Uterus (tissue), 3 donors: ENCODE measurements at regions not wholly inside any gene's neighbourhood (a gene's known extent, or its start where the extent isn't known, plus 50 kb on each side); places are given as distances from the start of the nearest gene placed in this dataset.
"Not testable (repeated sequence)": the region's sequence is repeated elsewhere in the genome, so short reads cannot be mapped to it uniquely, and the experiment has no call there.

ENCODE experiments used
- DNase-seq, 2 donors: peaks; one replicate each; pipeline ENCODE4 v3.0.0-alpha.2; 2019 to 2020
- H3K27ac ChIP-seq, 2 donors: fragments of 200-600 bp; sonication (generic); 1 replicate in 1 of 2; 2 replicates in 1 of 2; pipeline ENCODE4 v1.5.1; 2016 to 2018
- H3K27me3 ChIP-seq, 2 donors: fragments of 200-600 bp; sonication (generic); one replicate each; pipeline ENCODE4 v1.5.1; 2018 to 2019; ENCODE audit warnings: control low read depth in 1 of 2
- H3K36me3 ChIP-seq, 2 donors: fragments of 200-600 bp; sonication (generic); one replicate each; pipeline ENCODE4 v1.5.1; 2019; ENCODE audit warnings: control low read depth in 1 of 2
- H3K4me1 ChIP-seq, 2 donors: fragments of 200-600 bp; sonication (generic); one replicate each; pipeline ENCODE4 v1.5.1; 2018 to 2019; ENCODE audit warnings: control low read depth in 1 of 2
- H3K4me3 ChIP-seq, 2 donors: fragments of 200-600 bp; sonication (generic); 1 replicate in 1 of 2; 2 replicates in 1 of 2; pipeline ENCODE4 v1.5.1; 2018 to 2019; ENCODE audit warnings: mild to moderate bottlenecking in 1 of 2
- H3K9me3 ChIP-seq, 2 donors: fragments of 200-600 bp; sonication (generic); one replicate each; pipeline ENCODE4 v1.5.1; 2019; ENCODE audit warnings: control low read depth in 1 of 2
- POLR2A ChIP-seq, 2 donors: fragments of 450-650 bp; IDR thresholded peaks; one replicate each; pipeline ENCODE4 v1.6.1; 2016; ENCODE audit warnings: antibody characterized with exemption in 2 of 2, mild to moderate bottlenecking in 1 of 2, moderate library complexity in 1 of 2
- intact Hi-C: fragments of 100-400 bp; cut with DNase I; formaldehyde crosslinking; loops from one replicate; pipeline ENCODE4 v1.15.1; 2023; ENCODE audit warnings: low total_unique reads
- TF ChIP-seq, protein P1 (sequence below), 4 experiments: fragments of 200-600 bp in 2 of 4; fragments of 450-650 bp in 2 of 4; sonication (generic) in 2 of 4; IDR thresholded peaks; one replicate each; pipeline ENCODE4 v1.5.1; 2016 to 2019; ENCODE audit warnings: antibody characterized with exemption in 4 of 4, mild to moderate bottlenecking in 2 of 4, moderate library complexity in 1 of 4
- donor health status: DM: yes; HTN: yes; CAD: no.

DNA sequence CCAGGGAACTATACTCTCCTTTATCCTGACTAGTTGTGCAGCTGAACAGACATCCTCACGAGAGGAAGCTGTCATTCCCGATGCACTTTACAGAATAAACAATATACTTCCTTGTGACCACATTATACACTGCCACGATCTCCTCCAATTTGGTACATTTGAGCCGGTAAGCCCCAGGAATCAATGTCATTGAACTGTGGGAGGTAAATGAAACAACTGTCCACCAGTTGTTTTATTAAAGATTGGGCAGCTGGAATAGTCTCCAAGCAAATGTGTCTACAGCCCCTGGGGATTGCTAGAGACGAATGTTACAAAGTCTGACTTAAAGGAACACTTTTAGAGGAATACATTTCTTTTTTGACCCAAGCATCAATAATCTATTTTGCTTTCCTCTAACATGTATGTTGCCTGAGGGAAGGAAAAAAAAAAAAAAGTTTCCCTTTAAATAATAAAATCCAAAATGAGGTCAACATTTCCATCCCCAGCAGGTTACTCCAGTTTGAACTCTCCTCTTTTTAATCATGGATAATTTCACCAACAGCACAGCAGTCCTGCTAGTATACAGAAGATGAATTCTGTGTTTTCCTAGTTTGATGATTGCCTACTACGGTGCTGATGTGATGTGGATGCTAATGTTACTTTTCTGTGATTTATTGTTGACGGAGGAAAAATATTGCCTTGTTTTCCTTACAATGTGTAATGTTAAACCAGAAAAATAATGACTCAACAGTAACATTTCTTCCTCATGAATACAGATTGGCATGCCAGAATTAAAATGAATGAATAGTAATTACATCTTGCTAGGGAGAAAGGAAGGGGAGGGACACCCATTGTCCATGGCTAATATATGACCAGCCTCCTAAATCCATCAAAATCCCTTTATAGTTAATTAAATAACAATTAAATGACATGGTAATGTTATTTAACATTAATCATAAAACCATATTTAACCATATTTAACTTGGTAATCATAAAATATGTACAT, 360.9 kb downstream of the NEBL start:
- Histone ChIP-seq H3K9me3 (no peaks in the 10 kb centered on the region), H3K4me1 (no peaks in the 10 kb centered on the region), H3K36me3 (no peaks in the 10 kb centered on the region), H3K27me3 (no peaks in the 10 kb centered on the region), H3K4me3 (no peak overlapping the region), H3K27ac (no peak overlapping the region)
- DNase-seq: no peak
- TF ChIP-seq, protein P1, sequence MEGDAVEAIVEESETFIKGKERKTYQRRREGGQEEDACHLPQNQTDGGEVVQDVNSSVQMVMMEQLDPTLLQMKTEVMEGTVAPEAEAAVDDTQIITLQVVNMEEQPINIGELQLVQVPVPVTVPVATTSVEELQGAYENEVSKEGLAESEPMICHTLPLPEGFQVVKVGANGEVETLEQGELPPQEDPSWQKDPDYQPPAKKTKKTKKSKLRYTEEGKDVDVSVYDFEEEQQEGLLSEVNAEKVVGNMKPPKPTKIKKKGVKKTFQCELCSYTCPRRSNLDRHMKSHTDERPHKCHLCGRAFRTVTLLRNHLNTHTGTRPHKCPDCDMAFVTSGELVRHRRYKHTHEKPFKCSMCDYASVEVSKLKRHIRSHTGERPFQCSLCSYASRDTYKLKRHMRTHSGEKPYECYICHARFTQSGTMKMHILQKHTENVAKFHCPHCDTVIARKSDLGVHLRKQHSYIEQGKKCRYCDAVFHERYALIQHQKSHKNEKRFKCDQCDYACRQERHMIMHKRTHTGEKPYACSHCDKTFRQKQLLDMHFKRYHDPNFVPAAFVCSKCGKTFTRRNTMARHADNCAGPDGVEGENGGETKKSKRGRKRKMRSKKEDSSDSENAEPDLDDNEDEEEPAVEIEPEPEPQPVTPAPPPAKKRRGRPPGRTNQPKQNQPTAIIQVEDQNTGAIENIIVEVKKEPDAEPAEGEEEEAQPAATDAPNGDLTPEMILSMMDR (IDR thresholded peaks at IDR 0.05): no peak
- no peak for TF ChIP-seq POLR2A (IDR thresholded peaks at IDR 0.05)
- intact Hi-C loops: no loop called here

DNA sequence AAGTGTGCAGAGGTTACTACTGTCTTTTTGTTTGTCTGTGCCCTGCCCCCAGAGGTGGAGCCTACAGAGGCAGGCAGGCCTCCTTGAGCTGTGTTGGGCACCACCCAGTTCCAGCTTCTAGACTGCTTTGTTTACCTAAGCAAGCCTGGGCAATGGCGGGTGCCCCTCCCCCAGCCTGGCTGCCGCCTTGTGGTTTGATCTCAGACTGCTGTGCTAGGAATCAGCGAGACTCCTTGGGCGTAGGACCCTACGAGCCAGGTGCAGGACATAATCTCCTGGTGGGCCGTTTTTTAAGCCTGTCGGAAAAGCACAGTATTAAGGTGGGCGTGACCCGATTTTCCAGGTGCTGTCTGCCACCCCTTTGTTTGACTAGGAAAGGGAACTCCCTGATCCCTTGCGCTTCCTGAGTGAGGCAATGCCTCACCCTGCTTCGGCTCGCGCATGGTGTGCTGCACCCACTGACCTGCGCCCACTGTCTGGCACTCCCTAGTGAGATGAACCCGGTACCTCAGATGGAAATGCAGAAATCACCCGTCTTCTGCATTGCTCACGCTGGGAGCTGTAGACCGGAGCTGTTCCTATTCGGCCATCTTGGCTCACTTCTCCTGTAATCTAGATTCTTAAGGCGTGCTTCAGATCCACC, 365.7 kb downstream of the NEBL start:
- H3K27me3 ChIP-seq, H3K9me3 ChIP-seq, H3K4me3 ChIP-seq, intact Hi-C loops, H3K36me3 ChIP-seq, DNase-seq, H3K4me1 ChIP-seq, H3K27ac ChIP-seq: not testable (repeated sequence)

DNA sequence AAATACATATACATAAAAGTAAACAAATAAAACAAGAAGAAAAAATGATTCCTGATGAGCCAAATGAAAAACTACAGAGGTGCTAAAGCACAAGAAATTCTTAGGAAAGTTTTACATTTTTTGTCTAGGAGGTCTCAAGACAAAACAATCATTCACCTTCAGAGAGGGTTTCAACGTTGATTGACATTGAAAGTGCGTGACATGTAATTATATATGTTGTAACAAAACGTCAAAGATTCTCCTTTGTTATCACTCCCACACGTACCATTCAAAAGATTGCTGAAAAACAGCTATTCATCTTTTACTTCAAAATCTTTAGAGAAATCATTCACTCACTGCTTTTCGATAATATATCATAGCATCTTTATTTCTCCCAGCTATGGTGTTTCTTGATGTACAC, 375.9 kb downstream of the NEBL start:
- H3K9me3 ChIP-seq: no peaks in the 10 kb centered on the region
- intact Hi-C loops: no loop called here
- H3K27me3 ChIP-seq: no peaks in the 10 kb centered on the region
- DNase-seq: no peak
- no peaks in the 10 kb centered on the region for H3K36me3 ChIP-seq
- H3K4me1 ChIP-seq: no peaks in the 10 kb centered on the region
- no peak overlapping the region for H3K4me3 ChIP-seq
- no peak for TF ChIP-seq POLR2A (IDR thresholded peaks at IDR 0.05)
- TF ChIP-seq, protein P1 (IDR thresholded peaks at IDR 0.05): no peak
- H3K27ac ChIP-seq: no peak overlapping the region

DNA sequence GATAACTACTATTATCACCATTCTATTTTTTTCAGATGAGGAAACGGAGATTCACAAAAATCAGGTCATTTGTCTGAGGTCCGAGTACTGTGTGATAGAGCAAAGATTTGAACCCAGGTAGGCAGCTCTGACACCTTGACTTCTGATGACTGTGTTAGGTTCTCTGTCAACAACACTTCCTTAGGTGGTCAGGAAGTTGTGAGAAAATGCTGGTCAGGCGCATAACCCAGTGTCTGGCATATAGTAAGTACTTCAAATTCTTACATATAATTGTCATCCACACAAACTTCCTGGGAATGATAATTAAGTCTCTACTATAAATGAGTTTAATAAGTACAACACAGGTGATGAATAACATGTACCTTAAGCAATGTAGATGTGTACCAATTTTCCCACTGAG, 381.5 kb downstream of the NEBL start:
- no peak overlapping the region for H3K4me3 ChIP-seq
- no peak overlapping the region for H3K27ac ChIP-seq
- no peaks in the 10 kb centered on the region for H3K4me1 ChIP-seq
- no peaks in the 10 kb centered on the region for H3K27me3 ChIP-seq
- no peak for TF ChIP-seq POLR2A (IDR thresholded peaks at IDR 0.05)
- TF ChIP-seq, protein P1 (IDR thresholded peaks at IDR 0.05): no peak
- H3K9me3 ChIP-seq: no peaks in the 10 kb centered on the region
- intact Hi-C loops: no loop called here
- DNase-seq: no peak
- H3K36me3 ChIP-seq: no peaks in the 10 kb centered on the region

DNA sequence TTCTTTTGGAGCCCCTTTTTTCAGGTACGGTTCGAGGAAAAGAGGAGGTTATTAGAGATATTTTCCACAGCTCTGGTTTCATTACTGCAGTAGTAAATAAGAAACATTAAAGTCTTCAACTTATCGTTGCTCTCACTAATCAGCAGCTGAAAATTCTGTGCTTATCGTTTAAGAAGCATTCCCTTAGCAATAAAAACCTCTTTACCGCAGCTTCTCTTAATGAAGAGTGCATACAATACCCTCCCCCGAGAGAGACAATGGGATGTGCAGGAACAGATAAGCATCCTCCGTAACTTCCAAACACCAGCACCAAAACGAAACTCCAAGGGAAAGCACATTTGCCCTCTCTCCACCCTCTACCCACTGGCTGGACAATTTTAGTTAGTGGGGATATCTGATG, 384.5 kb downstream of the NEBL start:
- no peak overlapping the region for H3K4me3 ChIP-seq
- H3K27ac ChIP-seq: no peak overlapping the region
- TF ChIP-seq POLR2A (IDR thresholded peaks at IDR 0.05): no peak
- TF ChIP-seq, protein P1 (IDR thresholded peaks at IDR 0.05): no peak
- H3K9me3 ChIP-seq: no peaks in the 10 kb centered on the region
- no peaks in the 10 kb centered on the region for H3K4me1 ChIP-seq
- intact Hi-C loops: no loop called here
- H3K27me3 ChIP-seq: no peaks in the 10 kb centered on the region
- H3K36me3 ChIP-seq: no peaks in the 10 kb centered on the region
- DNase-seq: no peak
